GM12864 (cell line): ENCODE measurements at regions not wholly inside any gene's neighbourhood (a gene's known extent, or its start where the extent isn't known, plus 50 kb on each side); places are given as distances from the start of the nearest gene placed in this dataset.
"Not testable (repeated sequence)": the region's sequence is repeated elsewhere in the genome, so short reads cannot be mapped to it uniquely, and the experiment has no call there.

Experiments used
- DNase-seq: peaks from one replicate; pipeline ENCODE4 v3.0.0-alpha.2; 2011; ENCODE audit warnings: low read depth
- H3K4me3 ChIP-seq: 2 replicates; pipeline ENCODE4 v1.5.1; 2011; ENCODE audit warnings: mild to moderate bottlenecking, low read depth, low read length, control low read depth
- TF ChIP-seq, protein P1 (sequence below): IDR thresholded peaks from 2 replicates; pipeline ENCODE4 v1.5.1; 2011; ENCODE audit warnings: low read depth, mild to moderate bottlenecking, moderate library complexity, low read length, control low read depth, inconsistent platforms; ENCODE audit errors: missing control alignments

- no peak overlapping the region for H3K4me3 ChIP-seq
- DNase-seq, result no peak
- TF ChIP-seq, protein P1, sequence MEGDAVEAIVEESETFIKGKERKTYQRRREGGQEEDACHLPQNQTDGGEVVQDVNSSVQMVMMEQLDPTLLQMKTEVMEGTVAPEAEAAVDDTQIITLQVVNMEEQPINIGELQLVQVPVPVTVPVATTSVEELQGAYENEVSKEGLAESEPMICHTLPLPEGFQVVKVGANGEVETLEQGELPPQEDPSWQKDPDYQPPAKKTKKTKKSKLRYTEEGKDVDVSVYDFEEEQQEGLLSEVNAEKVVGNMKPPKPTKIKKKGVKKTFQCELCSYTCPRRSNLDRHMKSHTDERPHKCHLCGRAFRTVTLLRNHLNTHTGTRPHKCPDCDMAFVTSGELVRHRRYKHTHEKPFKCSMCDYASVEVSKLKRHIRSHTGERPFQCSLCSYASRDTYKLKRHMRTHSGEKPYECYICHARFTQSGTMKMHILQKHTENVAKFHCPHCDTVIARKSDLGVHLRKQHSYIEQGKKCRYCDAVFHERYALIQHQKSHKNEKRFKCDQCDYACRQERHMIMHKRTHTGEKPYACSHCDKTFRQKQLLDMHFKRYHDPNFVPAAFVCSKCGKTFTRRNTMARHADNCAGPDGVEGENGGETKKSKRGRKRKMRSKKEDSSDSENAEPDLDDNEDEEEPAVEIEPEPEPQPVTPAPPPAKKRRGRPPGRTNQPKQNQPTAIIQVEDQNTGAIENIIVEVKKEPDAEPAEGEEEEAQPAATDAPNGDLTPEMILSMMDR, result no peak
Measured at GRCh38 chr1:192489748-192490147, 85.8 kb upstream of the RGS1 start.

GRCh38 chr1:192491804-192492554 is 83.6 kb upstream of the RGS1 start:
- H3K4me3 ChIP-seq, result no peak overlapping the region
- DNase-seq, result no peak
- TF ChIP-seq, protein P1, result no peak

GRCh38 chr1:192493584-192493983 is 82.0 kb upstream of the RGS1 start:
- no peak overlapping the region for H3K4me3 ChIP-seq
- TF ChIP-seq, protein P1, result no peak
- no peak for DNase-seq

DNA sequence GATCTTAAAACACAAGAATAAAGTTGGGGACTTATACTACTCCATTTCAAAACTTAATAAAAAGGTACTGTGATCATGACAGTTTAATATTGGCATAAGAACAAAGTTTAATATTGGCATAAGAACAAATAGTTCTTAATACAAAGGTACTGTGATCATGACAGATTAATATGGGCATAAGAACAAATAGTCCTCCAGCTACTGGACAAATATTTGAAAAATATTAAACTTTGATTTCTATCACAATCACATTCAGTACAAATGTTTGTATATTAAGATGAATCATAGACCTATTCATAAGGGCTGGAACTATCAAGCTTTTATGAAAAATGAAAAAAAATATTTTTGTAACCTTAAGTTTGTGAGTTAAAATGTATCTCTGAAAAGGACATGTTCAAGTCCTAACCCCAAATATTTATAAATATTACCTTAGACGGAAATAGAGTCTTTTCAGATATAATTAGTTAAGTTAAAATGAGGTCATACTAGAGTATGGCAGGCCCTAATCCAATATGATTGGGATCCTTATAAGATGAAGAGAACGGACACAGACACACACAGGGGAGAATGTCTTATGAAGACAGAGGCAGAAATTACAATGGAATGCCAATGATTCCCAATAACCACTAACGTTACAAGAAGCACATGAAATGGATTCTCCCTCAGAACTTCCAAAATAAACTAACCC is 79.1 kb upstream of the RGS1 start:
- no peak for DNase-seq
- no peak overlapping the region for H3K4me3 ChIP-seq
- TF ChIP-seq, protein P1, result no peak

- DNase-seq, result no peak
Measured at GRCh38 chr1:192497214-192497794, 78.3 kb upstream of the RGS1 start.

DNA sequence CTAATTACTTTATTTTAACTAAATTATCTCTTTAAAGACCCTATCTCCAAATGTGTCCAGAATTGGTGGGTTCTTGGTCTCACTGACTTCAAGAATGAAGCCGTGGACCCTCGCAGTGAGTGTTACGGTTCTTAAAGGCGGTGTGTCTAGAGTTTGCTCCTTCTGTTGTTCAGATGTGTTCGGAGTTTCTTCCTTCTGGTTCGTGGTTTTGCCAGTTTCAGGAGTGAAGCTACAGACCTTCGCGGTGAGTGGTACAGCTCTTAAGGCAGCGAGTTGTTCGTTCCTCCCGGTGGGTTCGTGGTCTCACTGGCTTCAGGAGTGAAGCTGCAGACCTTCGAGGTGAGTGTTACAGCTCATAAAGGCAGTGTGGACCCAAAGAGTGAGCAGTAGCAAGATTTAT is 77.5 kb upstream of the RGS1 start:
- not testable (repeated sequence) for DNase-seq

More at GRCh38 chr1:192497214-192497794, 78.3 kb upstream of the RGS1 start:
- no peak overlapping the region for H3K4me3 ChIP-seq
- TF ChIP-seq, protein P1, result no peak

DNA sequence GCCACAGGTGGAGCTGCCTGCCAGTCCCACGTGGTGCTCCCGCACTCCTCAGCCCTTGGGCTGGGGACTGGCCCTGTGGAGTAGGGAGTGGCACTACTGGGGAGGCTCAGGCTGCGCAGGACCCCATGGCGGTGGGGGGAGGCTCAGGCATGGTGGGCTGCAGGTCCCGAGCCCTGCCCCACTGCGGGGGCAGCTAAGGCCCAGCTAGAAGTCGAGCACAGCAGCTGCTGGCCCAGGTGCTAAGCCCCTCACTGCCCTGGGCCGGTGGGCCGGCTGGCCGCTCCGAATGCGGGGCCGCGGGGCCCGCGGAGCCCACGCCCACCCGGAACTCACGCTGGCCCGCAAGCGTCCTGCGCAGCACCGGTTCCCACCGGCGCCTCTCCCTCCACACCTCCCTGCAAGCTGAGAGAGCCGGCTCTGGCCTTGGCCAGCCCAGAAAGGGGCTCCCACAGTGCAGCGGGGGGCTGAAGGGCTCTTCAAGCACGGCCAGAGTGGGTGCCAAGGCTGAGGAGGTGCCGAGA is 76.5 kb upstream of the RGS1 start:
- not testable (repeated sequence) for DNase-seq, H3K4me3 ChIP-seq

More for the DNA sequence above, 77.5 kb upstream of the RGS1 start:
- not testable (repeated sequence) for H3K4me3 ChIP-seq

DNA sequence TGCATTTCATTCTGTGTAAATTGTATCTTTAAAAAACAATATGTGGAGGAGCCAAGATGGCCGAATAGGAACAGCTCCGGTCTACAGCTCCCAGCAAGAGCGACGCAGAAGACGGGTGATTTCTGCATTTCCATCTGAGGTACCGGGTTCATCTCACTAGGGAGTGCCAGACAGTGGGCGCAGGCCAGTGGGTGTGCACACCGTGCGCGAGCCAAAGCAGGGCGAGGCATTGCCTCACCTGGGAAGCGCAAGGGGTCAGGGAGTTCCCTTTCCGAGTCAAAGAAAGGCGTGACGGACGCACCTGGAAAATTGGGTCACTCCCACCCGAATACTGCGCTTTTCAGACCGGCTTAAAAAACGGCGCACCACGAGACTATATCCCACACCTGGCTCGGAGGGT is 75.0 kb upstream of the RGS1 start:
- not testable (repeated sequence) for H3K4me3 ChIP-seq, DNase-seq
